ENCODE measurements at regions not wholly inside any gene's neighbourhood (a gene's known extent, or its start where the extent isn't known, plus 50 kb on each side); places are given as distances from the start of the nearest gene placed in this dataset.
A peak's percentile ranks its signal among the peaks of the same experiment; 100 is the strongest.

GRCh38 chr14:88130057-88130432 lies 125.1 kb downstream of the GPR65 start:
- intact Hi-C loops (cut with DNase I): no loop called here
- no peaks in the 10 kb centered on the region for H3K9me3 ChIP-seq
- H3K36me3 ChIP-seq: no peaks in the 10 kb centered on the region
- TF ChIP-seq, protein P1, sequence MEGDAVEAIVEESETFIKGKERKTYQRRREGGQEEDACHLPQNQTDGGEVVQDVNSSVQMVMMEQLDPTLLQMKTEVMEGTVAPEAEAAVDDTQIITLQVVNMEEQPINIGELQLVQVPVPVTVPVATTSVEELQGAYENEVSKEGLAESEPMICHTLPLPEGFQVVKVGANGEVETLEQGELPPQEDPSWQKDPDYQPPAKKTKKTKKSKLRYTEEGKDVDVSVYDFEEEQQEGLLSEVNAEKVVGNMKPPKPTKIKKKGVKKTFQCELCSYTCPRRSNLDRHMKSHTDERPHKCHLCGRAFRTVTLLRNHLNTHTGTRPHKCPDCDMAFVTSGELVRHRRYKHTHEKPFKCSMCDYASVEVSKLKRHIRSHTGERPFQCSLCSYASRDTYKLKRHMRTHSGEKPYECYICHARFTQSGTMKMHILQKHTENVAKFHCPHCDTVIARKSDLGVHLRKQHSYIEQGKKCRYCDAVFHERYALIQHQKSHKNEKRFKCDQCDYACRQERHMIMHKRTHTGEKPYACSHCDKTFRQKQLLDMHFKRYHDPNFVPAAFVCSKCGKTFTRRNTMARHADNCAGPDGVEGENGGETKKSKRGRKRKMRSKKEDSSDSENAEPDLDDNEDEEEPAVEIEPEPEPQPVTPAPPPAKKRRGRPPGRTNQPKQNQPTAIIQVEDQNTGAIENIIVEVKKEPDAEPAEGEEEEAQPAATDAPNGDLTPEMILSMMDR (IDR thresholded peaks at IDR 0.05): no peak
- no peak for DNase-seq
- H3K4me3 ChIP-seq: no peak overlapping the region
- no peaks in the 10 kb centered on the region for H3K4me1 ChIP-seq
- ATAC-seq: peak in 2 of 4 donors; percentile 57 to 58
- WGBS, 2 donors: 40% methylated on average over 2 of the region's 2 CpGs
- peak overlapping the region in 2 of 4 donors; percentile 20 to 30 for H3K27ac ChIP-seq
- H3K27me3 ChIP-seq: no peaks in the 10 kb centered on the region
- no peak for FAIRE-seq

Measured in pancreas (tissue), 10 donors.